ENCODE measurements at regions not wholly inside any gene's neighbourhood (a gene's known extent, or its start where the extent isn't known, plus 50 kb on each side); places are given as distances from the start of the nearest gene placed in this dataset.

DNA sequence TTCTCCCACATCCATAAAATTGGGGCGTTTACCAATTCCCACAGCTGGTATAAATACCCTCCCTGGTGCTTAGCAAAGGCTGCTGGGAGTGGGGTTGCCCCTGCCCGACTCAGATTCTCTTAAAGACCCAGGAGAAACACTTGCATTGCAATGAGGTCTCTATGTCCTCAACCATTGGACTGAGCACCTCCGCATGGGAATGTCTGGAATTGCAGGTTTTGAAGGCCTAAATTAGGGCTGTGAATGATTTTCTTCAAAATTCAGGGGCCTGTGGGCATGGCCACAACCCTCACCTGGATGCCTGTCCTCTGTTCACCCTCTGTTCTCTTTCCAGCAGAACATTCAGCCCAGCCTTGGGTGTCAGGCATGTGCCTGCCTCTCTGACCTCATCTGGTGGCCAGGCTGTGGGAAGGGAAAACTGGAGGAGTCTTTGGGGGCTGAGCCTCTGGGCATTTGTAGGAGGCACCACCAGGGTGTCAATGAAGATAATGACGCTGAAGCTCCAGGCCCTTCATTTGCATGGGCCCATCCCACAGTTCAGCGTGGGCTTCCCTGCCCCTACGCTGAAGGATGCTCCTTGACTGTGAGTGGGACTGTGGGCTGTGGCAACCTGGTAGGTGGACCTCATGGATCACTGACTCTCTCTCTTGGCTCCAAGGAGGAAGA is 52.7 kb upstream of the MYEOV start:
- TF ChIP-seq, protein P1, sequence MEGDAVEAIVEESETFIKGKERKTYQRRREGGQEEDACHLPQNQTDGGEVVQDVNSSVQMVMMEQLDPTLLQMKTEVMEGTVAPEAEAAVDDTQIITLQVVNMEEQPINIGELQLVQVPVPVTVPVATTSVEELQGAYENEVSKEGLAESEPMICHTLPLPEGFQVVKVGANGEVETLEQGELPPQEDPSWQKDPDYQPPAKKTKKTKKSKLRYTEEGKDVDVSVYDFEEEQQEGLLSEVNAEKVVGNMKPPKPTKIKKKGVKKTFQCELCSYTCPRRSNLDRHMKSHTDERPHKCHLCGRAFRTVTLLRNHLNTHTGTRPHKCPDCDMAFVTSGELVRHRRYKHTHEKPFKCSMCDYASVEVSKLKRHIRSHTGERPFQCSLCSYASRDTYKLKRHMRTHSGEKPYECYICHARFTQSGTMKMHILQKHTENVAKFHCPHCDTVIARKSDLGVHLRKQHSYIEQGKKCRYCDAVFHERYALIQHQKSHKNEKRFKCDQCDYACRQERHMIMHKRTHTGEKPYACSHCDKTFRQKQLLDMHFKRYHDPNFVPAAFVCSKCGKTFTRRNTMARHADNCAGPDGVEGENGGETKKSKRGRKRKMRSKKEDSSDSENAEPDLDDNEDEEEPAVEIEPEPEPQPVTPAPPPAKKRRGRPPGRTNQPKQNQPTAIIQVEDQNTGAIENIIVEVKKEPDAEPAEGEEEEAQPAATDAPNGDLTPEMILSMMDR (IDR thresholded peaks at IDR 0.05): no peak
- no peak for TF ChIP-seq POLR2A (IDR thresholded peaks at IDR 0.05)

Measured in body of pancreas (tissue), 4 donors.